Transverse colon (tissue), 4 donors: ENCODE measurements at regions not wholly inside any gene's neighbourhood (a gene's known extent, or its start where the extent isn't known, plus 50 kb on each side); places are given as distances from the start of the nearest gene placed in this dataset.

Experiments
- POLR2A ChIP-seq: fragments of 450-650 bp; IDR thresholded peaks from one replicate; pipeline ENCODE4 v1.6.1; 2016; ENCODE audit warnings: antibody characterized with exemption, mild to moderate bottlenecking, moderate library complexity
- POLR2AphosphoS5 ChIP-seq, 3 donors: sonication (generic); formaldehyde crosslinking; IDR thresholded peaks; one replicate each; pipeline ENCODE4 v1.6.1; 2016; ENCODE audit warnings: antibody characterized with exemption in 3 of 3
- TF ChIP-seq, protein P1 (sequence below), 5 experiments: fragments of 200-600 bp in 3 of 5; fragments of 450-650 bp in 2 of 5; sonication (generic) in 3 of 5; IDR thresholded peaks; 1 replicate in 2 of 5; 2 replicates in 3 of 5; pipeline ENCODE4 v1.5.1; 2016 to 2017; ENCODE audit warnings: antibody characterized with exemption in 5 of 5, inconsistent platforms in 3 of 5, mild to moderate bottlenecking in 2 of 5, moderate library complexity in 1 of 5

DNA sequence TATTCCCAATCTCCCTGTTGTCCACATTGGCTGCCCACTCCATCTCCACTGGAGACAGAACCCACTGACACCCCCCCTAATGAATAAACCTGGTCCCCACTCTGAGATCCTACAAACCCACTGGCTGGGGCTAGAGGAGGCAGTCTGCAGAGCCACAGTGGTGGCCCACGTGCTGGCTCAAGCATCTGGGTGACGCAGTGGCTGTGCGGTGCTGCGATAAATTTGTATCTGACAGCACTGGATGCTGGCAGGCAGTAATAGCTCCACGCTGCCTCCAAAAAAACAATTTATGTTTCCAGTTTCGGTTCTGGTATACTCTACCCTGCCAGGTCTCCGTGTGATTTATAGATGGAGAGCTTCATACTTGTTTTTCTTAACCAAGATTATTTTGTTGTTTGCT lies 87.1 kb upstream of the SYNDIG1 start:
- TF ChIP-seq POLR2A (no peak), POLR2AphosphoS5 (IDR thresholded peaks at IDR 0.05) (peak in 1 of 3 donors; percentile 23)
- TF ChIP-seq, protein P1, sequence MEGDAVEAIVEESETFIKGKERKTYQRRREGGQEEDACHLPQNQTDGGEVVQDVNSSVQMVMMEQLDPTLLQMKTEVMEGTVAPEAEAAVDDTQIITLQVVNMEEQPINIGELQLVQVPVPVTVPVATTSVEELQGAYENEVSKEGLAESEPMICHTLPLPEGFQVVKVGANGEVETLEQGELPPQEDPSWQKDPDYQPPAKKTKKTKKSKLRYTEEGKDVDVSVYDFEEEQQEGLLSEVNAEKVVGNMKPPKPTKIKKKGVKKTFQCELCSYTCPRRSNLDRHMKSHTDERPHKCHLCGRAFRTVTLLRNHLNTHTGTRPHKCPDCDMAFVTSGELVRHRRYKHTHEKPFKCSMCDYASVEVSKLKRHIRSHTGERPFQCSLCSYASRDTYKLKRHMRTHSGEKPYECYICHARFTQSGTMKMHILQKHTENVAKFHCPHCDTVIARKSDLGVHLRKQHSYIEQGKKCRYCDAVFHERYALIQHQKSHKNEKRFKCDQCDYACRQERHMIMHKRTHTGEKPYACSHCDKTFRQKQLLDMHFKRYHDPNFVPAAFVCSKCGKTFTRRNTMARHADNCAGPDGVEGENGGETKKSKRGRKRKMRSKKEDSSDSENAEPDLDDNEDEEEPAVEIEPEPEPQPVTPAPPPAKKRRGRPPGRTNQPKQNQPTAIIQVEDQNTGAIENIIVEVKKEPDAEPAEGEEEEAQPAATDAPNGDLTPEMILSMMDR (IDR thresholded peaks at IDR 0.05), result no peak
